Mesothelial cell of epicardium (in vitro differentiated cells): ENCODE measurements at regions not wholly inside any gene's neighbourhood (a gene's known extent, or its start where the extent isn't known, plus 50 kb on each side); places are given as distances from the start of the nearest gene placed in this dataset.
A peak's percentile ranks its signal among the peaks of the same experiment; 100 is the strongest.
"Not testable (repeated sequence)": the region's sequence is repeated elsewhere in the genome, so short reads cannot be mapped to it uniquely, and the experiment has no call there.

Source experiments
- DNase-seq, 2 experiments: peaks; one replicate each; pipeline ENCODE4 v3.0.0; 2021; ENCODE audit warnings: low spot score in 2 of 2; ENCODE audit not compliant: unreplicated experiment in 2 of 2
- H3K27ac Mint-ChIP-seq: 2 replicates; pipeline ENCODE4 v1.8.0; 2021; ENCODE audit warnings: mixed read lengths
- H3K27me3 Mint-ChIP-seq: 2 replicates; pipeline ENCODE4 v1.8.0; 2021; ENCODE audit warnings: low read depth, mixed read lengths
- H3K36me3 Mint-ChIP-seq: 2 replicates; pipeline ENCODE4 v1.8.0; 2021; ENCODE audit warnings: mixed read lengths
- H3K4me1 Mint-ChIP-seq: 2 replicates; pipeline ENCODE4 v1.8.0; 2021; ENCODE audit warnings: mixed read lengths
- H3K4me3 Mint-ChIP-seq: 2 replicates; pipeline ENCODE4 v1.8.0; 2021; ENCODE audit warnings: mild to moderate bottlenecking, moderate library complexity, mixed read lengths
- H3K9me3 Mint-ChIP-seq: 2 replicates; pipeline ENCODE4 v1.8.0; 2021; ENCODE audit warnings: mixed read lengths
- TF ChIP-seq, protein P1 (sequence below): fragments of 200-600 bp; sonication (generic); IDR thresholded peaks from one replicate; pipeline ENCODE4 v1.5.0; 2021; ENCODE audit warnings: antibody characterized with exemption; ENCODE audit not compliant: unreplicated experiment

DNA sequence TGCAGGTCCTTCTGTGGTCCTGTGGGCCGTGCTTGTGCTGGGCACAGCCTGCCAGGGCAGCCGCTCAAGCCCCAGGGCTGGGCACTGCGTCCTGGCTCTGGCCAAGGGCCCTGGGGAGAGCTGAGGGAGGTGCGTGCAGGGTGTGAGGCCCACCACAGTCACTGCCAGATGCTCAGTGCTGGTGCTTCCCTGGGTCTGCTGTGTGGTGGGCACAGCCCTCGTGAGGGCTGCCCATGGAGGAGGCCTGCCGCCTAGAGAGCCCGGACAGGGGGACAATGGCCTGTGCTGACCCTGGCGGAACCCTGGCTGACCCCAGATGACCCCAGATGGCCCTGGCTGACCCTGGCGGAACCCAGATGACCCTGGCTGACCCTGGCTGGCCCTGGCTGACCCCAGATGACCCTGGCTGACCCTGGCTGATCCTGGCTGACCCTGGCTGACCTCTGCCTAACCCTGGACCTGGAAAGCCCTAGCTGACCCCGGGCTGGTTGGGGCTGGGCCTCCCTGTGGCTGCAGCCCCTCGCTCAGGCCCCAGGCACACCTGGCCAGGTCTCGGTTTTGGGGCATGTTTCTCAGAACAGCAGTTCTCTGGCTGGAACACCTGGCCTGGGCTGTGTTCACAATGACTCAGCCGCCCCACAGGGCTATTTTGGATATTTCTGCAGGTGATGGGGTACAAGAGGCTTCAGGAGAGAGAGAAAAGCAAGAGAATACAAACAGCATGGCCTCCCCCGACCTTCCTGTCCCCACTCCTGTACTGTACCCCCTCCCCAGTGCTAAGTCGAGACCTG, 55.4 kb downstream of the TMEM121 start:
- DNase-seq: peak in 1 of 2 experiments; percentile 17
- no peaks in the 10 kb centered on the region for H3K4me1 Mint-ChIP-seq
- H3K4me3 Mint-ChIP-seq: no peak overlapping the region
- TF ChIP-seq, protein P1, sequence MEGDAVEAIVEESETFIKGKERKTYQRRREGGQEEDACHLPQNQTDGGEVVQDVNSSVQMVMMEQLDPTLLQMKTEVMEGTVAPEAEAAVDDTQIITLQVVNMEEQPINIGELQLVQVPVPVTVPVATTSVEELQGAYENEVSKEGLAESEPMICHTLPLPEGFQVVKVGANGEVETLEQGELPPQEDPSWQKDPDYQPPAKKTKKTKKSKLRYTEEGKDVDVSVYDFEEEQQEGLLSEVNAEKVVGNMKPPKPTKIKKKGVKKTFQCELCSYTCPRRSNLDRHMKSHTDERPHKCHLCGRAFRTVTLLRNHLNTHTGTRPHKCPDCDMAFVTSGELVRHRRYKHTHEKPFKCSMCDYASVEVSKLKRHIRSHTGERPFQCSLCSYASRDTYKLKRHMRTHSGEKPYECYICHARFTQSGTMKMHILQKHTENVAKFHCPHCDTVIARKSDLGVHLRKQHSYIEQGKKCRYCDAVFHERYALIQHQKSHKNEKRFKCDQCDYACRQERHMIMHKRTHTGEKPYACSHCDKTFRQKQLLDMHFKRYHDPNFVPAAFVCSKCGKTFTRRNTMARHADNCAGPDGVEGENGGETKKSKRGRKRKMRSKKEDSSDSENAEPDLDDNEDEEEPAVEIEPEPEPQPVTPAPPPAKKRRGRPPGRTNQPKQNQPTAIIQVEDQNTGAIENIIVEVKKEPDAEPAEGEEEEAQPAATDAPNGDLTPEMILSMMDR: no peak
- peaks cover 19% of the 10 kb centered on the region for H3K36me3 Mint-ChIP-seq
- H3K27ac Mint-ChIP-seq: no peak overlapping the region
- H3K9me3 Mint-ChIP-seq: peaks cover 35% of the 10 kb centered on the region
- no peaks in the 10 kb centered on the region for H3K27me3 Mint-ChIP-seq

DNA sequence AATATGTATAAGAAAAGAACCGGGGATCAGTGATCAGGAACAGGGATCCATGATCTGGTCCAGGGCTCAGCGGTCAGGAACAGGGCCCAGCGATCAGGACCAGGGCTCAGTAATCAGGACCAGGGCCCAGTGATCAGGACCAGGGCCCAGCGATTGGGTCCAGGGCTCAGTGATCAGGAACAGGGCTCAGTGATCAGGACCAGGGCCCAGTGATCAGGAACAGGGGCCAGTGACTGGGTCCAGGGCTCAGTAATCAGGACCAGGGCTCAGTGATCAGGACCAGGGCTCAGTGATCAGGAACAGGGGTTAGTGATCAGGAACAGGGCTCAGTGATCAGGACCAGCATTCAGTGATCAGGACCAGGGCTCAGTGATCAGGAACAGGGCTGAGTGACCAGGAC, 56.3 kb downstream of the TMEM121 start:
- TF ChIP-seq, protein P1: no peak
- peaks cover 14% of the 10 kb centered on the region for H3K36me3 Mint-ChIP-seq
- no peaks in the 10 kb centered on the region for H3K27me3 Mint-ChIP-seq
- no peak overlapping the region for H3K4me3 Mint-ChIP-seq
- DNase-seq: peak in 1 of 2 experiments; percentile 25
- no peaks in the 10 kb centered on the region for H3K4me1 Mint-ChIP-seq
- H3K27ac Mint-ChIP-seq: no peak overlapping the region
- H3K9me3 Mint-ChIP-seq: peaks cover 29% of the 10 kb centered on the region

DNA sequence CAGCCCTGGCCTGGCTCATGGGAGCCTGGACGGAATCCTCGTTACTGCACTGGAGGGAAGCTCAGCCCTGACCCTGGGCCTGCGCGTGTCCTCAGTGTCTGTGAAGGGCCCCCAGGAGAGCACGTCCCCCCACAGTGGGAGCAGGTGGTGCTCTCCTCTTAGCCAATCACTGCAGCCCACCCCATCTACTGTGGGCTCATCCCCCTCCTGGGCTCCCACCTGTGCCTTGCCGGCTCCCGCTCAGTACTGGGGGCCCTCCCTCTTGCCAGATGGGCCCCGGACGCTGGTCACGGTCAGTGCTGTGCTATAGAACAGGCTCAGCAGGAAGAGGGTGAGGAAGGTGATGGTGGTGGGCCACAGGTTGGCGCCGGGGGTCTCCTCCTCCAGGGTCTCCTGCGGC, 57.5 kb downstream of the TMEM121 start:
- not testable (repeated sequence) for H3K4me3 Mint-ChIP-seq, H3K4me1 Mint-ChIP-seq, H3K27ac Mint-ChIP-seq, H3K36me3 Mint-ChIP-seq, H3K27me3 Mint-ChIP-seq
- peak in 1 of 2 experiments; percentile 14 for DNase-seq
- H3K9me3 Mint-ChIP-seq: peaks cover 20% of the 10 kb centered on the region

DNA sequence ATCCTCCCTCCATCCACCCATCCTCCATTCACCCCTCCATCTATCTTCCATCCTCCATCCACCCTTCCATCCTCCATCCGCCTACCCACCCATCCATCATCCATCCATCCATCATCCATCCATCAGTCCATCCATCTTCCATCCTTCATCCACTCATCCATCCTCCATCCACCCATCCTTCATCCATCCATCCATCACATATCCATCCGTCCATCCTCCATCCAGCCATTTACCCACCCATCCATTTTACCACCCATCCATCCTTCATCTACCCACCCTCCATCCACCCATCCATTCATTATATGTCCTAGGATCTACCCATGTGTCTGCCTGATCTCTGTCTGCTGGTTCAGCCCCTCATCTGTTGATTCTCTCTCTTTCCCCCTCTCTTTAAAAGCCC, 58.9 kb downstream of the TMEM121 start:
- H3K9me3 Mint-ChIP-seq: peaks cover 20% of the 10 kb centered on the region
- H3K27me3 Mint-ChIP-seq, H3K36me3 Mint-ChIP-seq, H3K4me1 Mint-ChIP-seq, DNase-seq, H3K27ac Mint-ChIP-seq, H3K4me3 Mint-ChIP-seq: not testable (repeated sequence)

DNA sequence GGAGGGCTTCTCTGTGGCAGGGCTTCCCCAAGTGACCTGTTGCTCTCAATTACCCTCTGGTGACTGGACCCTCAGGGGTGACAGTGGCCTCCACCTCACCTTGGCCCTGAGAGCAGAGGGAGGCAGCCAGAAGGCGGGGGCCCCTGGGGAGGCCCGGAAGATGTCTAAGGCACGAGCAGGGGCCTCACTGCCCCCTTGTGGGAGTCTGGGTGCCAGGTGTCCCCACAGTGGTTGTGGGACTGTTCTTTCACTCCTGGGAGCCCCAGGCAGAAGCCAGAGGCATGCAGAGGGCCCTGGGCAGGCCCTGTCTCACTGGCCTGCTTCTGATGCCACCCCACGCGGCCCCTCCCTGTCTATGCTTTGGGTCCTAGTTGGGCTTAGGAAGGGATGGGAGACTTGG, 59.3 kb downstream of the TMEM121 start:
- H3K27ac Mint-ChIP-seq, DNase-seq, H3K4me1 Mint-ChIP-seq: not testable (repeated sequence)

DNA sequence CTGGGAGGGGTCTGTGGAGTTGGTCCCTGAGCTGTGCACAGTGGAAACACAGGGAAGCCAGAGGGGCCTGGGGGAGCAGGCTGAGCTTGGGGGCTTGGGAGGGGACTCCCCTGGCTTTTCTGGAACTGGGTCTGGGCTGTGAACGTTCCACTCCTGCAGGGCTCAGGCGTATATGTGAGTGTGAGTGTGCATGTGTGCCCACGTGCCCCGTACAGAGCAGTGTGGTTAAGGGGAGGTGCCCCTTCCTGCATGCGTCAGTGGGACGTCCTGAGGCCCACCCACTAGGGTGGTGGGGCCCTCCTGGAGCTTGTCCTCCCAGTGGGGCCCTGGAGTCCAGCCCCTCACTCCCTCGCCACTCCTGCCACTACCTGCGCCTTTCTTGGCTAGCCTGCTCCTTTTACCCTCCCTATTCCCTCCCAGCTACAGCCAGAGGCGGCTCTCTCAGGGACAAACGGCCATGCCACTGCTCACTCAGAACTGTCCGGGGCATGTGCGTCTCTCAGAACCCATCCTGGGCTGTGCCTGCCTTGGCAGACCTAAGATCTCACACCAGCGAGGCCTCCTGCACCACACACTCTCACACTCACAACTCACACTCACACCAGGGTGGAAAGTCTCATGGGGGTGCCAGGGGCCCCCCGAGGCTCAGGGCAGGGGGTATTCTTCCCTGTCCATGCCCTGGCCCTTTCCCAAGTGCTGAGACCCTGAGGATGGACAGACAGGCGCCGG, 59.9 kb downstream of the TMEM121 start:
- peaks cover 11% of the 10 kb centered on the region for H3K9me3 Mint-ChIP-seq
- not testable (repeated sequence) for H3K27me3 Mint-ChIP-seq, H3K4me3 Mint-ChIP-seq, H3K36me3 Mint-ChIP-seq, H3K4me1 Mint-ChIP-seq, DNase-seq, H3K27ac Mint-ChIP-seq

More for the DNA sequence above, 59.3 kb downstream of the TMEM121 start:
- not testable (repeated sequence) for H3K27me3 Mint-ChIP-seq, H3K4me3 Mint-ChIP-seq, H3K36me3 Mint-ChIP-seq
- peaks cover 17% of the 10 kb centered on the region for H3K9me3 Mint-ChIP-seq

DNA sequence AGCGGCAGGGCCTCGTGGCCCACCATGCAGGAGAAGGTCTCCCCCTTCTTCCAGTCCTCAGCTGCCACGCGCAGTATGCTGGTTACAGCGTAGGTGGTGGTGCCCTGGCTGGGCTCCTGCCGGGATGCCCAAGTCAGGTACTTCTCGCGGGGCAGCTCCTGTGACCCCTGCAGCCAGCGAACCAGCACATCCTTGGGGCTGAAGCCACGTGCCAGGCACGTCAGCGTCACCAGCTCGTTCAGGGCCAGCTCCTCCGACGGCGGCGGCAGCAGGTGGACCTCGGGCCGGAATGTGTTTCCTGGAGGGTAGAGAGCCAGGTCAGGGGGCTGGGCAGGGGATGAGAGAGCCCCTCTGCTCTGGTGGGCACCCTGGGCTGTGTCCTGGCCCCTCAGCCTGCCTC, 60.7 kb downstream of the TMEM121 start:
- not testable (repeated sequence) for H3K27ac Mint-ChIP-seq, DNase-seq, H3K36me3 Mint-ChIP-seq, H3K4me3 Mint-ChIP-seq, H3K27me3 Mint-ChIP-seq, H3K4me1 Mint-ChIP-seq
- peaks cover 10% of the 10 kb centered on the region for H3K9me3 Mint-ChIP-seq

DNA sequence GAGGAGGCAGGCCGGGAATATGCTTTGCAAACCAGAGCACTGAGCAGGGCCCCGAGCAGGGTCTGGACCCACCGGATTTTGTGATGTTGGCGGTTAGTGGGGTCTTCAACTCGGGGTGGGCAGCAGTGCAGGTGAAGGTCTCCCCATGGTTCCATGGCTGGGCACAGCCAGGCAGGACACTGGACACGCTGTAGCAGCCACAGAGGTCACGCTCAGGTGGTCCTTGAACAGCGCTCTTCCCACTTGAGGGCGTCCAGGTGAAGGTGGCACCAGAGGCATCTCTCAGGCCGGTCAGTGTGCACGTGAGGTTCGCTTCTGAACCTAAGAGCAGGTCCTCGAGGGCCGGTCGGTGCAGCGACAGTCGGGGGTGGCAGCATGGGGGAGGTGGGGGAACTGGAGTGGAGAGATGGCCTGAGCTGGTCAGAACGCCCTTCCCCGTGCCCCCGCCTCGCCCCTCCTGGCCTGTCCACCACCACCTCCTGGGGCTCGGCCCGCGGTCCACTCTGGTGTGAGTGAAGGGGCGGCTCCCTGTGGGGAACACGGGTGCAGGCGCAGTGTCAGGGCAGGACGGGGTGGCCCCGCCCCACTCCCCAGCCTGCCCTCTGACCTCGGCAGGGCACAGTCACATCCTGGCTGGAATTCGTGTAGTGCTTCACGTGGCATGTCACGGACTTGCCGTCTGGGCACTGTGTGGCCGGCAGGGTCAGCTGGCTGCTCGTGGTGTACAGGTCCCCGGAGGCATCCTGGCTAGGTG, 61.3 kb downstream of the TMEM121 start:
- not testable (repeated sequence) for H3K27me3 Mint-ChIP-seq, H3K4me1 Mint-ChIP-seq, H3K4me3 Mint-ChIP-seq, DNase-seq, H3K27ac Mint-ChIP-seq, H3K36me3 Mint-ChIP-seq, H3K9me3 Mint-ChIP-seq
